ENCODE measurements at regions not wholly inside any gene's neighbourhood (a gene's known extent, or its start where the extent isn't known, plus 50 kb on each side); places are given as distances from the start of the nearest gene placed in this dataset.
"Not testable (repeated sequence)": the region's sequence is repeated elsewhere in the genome, so short reads cannot be mapped to it uniquely, and the experiment has no call there.

DNA sequence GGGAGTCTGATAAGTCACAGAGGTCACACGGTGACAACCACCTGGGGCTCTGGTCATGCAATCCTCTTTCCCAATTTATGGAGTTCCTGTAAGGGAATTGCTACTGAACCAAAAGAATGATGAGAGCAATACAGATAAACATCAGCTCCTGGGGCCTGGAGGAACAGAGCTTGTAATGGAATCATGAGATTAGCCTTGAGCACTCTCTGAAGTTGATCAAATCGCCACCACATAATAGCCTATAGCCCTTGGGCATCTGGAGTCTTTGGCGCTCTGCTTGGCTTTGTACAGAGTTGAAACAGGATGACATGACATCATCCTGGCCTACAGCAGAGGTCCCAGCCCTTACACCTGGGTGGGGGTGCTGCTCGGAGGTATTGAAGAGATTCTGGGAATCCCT is 154.3 kb upstream of the DTNBP1 start:
- intact Hi-C loops (cut with DNase I), result no loop called here
- DNase-seq, result no peak

DNA sequence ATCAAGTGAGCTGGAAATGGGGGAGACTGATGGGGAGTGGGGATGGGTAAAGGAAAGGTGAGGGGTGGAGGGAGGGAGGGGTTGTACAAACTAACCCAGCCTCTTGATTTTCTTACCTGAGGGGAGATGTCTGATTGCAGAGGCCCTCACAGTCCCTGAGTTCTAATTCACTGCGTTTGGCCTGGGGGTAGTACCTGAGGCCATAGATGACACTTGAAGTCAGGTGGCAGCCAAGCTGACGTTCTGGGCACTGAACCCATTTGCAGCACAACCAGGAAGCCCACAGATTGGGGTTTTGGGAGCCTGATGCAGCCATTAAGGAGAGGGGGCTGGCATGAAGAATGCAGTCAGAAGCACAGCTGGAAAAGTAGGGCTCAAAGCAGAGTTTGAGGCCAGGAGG is 153.8 kb upstream of the DTNBP1 start:
- no peak for DNase-seq
- intact Hi-C loops (cut with DNase I), result no loop called here

DNA sequence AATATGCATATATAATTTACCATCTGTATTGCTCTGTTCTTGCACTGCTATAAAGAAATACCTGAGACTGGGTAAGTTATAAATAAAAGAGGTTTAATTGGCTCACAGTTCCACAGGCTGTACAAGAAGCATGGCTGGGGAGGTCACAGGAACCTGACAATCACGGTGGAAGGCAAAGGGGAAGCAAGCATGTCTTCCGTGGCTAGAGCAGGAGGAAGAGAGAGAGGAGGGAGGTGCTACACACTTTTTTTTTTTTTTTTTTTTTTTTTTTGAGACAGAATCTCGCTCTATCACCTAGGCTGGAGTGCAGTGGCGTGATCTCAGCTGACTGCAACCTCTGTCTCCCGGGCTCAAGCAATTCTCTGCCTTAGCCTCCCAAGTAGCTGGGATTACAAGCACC is 150.9 kb upstream of the DTNBP1 start:
- DNase-seq; intact Hi-C loops (cut with DNase I): not testable (repeated sequence)

DNA sequence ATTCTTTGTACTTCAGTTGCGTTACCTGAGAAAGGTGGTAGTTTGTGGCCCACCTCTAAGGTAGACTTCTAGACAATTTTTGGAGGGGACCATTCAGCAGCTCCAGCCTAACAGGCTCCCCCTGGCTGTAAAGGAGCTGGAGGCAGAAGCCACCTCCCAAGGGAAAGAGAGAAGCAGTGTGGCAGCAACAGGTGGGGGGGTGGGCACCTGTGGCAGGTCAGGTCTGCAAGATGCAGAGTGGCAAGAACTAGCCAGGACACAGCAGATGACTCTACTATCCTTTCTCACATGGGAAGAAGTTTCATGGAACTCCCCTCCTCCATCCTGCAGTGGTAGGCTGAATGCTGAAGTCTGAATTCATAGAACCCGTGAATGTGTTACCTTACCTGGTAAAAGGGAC is 148.3 kb upstream of the DTNBP1 start:
- no peak for DNase-seq
- intact Hi-C loops (cut with DNase I), result no loop called here

DNA sequence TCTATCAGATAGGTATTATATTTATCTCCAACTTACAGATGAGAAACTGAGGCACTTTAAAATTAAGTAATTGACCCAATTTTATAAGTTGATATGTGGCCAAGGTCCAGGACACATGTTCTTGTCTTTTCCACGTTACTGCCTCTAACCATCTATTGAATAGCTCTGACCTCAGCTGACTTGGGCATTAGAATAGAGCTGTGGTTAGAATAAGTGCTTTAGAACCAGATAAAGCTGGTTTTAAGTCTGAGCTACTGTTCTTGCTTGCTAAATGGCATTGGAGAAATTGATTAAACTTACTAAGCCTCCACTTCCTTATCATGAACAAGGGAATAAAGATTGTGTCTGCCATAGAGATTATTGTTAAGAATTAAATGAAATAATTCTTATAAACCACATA is 147.8 kb upstream of the DTNBP1 start:
- intact Hi-C loops (cut with DNase I), result no loop called here
- no peak for DNase-seq

DNA sequence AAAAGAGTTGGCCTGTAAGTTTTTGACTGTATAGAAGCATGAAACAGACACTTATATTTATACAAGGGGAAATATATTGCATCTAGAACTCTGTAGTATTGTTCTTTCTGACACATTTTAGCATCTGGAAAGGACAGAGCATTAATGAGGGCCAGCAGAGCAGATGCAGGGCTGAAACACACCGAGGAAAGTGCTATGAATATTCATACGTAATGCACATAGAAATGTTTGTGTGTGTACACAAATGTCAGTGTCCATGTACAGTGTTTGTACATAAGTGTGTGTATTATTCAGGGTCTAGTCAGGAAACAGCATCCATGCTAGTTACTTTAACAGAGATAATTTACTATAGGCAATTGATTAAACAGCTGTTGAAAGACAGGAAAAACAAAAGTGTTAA is 146.5 kb upstream of the DTNBP1 start:
- intact Hi-C loops (cut with DNase I), result no loop called here
- DNase-seq, result no peak

DNA sequence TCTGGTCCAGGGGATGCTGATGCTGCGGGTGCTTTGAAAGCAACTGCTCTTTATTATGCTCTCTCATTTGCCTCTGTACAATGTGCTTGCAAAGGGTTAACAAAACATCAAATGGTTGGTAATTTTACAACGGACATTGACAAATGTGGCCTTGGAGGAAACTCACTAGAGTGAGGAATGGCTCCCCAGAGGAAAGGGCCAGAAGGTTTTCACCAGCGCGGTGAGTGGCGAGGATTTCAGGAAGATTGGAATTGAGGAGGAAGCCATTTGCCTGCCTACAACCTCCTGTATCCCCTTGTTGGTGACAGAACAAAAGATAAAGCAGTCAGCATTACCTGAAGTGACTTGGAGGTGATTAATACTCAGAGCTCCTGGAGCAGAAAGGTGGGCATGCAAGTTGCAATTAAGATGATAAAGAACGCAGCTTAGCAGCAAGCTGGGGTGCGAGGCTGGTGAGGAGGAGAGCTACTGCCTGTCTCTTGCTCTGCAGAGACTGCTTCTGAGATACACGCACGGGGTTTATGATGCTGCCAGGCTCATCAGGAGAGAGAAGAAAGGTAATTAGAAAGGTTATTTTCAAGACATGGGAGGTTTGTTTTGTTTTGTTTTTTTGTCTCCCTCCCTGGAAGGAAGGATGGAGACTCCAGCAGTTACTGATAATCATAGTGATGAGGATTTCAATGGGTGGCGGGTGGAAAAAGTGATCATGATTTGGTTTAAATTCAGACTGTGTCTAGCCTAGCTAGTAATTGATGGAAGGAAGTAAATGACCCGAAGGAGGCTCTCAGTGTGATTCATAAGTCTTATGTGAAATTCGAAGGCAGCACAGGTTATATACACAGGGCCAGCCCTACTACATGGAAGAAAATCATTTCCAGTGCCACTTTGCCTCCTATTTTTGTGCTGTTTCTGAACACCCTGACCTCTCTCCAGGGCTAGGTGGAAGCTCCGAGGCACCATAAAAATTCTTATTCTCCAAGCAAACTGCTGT is 141.6 kb upstream of the DTNBP1 start:
- DNase-seq, result no peak
- intact Hi-C loops (cut with DNase I), result no loop called here

DNA sequence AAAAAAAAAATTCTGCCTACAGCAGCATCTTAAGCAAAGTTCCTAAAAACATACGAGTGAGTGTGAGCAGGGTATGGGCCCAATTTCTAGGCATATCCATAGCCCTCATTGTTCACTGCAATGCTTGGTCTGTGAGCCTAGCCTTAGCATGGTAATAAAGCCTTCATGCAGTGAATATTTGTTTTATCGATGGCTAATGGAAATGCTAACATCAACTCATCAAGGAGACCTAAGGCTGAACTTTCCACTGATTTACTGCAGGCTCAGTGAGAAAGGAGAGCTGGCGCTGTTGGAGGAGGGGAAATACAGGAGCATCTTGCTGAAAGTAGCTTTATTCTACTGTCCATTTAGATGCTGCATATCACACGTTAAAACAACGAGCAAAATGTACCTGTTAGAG is 139.6 kb upstream of the DTNBP1 start:
- DNase-seq, result no peak
- intact Hi-C loops (cut with DNase I), result no loop called here

DNA sequence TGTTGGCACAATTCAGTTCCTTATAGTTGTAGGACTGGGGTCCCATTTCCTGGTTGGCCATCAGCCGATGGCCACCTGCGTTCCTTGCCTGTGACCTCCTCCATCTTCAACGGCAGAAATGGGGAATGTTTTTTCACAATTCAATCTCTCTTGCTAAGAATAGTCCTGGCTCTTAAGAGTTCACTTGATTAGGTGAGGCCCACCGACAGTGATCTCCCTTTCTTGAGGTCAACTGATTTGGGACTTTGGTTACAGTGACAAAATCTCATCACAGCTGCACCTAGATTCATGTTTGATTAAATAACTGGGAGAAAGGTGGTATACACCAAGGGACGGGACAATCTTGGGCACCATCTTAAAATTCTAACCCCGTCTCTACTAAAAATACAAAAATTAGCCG is 139.1 kb upstream of the DTNBP1 start:
- intact Hi-C loops (cut with DNase I), result no loop called here
- no peak for DNase-seq

DNA sequence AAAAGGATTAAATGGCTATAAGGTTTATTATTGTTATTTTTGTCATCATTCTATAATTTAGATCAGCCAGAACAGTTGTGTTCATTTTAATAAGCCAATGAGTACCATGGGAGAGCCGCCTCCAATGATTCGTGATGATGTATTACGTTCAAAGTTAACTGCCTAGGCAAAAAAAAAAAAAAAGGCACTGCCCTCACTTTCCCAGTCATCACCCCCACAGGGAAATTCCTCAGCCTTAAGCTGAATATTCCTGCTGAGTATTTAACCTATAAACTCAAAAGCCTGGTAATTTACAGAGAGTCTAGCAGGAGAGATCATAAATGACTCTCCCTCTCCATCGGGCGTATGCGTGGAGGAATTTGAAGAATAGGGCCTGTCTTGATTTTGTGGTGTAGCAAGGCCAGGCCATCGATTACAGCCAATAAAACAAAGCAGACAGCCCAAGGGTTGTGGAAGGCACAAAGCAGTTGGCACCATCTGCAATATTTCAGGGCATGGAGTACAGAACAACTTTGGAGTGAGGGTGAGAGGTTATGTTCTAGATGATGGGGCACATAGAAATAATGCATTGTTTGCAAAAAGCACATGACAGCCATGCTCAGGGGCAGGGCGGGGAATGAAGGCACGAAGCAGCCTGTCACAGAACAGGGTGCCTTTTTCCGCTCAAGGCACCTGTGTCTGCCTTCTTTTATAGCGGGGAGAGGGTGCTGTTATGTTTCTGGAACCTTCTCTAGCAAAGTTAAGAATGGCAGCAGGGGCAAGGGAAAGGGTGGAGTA is 138.2 kb upstream of the DTNBP1 start:
- no peak for DNase-seq
- intact Hi-C loops (cut with DNase I), result no loop called here

DNA sequence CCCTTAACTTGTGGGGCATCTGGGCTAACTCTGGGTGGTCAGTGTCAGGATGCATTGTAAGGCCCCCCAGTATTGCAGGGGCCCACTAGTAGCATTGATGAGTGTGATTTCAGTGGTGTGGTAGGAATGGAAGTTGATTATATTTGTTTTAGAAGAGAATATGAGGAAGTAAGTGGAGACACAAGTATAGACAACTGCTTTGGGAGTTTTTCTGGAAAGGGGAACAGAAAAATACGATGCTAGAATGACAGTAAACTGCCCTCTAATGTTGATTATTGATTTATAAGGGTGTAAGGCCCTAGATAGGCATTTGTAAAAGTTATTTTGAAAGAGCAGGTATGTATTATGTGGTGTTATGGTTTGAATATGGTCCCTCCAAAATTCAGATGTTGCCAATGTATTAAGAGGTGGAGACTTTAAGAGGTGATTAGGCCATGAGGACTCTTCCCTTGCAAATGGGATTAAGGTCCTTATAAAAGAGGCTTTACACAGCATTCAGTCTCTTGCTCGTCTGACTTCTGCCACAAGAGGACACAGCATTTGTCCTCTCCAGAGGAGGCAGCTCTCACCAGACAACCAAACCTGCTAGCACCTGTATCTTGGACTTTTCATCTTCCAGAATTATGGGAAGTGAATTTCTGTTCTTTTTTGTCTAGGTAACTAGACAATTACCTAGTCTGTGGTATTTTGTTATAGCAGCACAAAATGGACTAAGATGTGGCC is 135.9 kb upstream of the DTNBP1 start:
- no peak for DNase-seq
- intact Hi-C loops (cut with DNase I), result no loop called here

DNA sequence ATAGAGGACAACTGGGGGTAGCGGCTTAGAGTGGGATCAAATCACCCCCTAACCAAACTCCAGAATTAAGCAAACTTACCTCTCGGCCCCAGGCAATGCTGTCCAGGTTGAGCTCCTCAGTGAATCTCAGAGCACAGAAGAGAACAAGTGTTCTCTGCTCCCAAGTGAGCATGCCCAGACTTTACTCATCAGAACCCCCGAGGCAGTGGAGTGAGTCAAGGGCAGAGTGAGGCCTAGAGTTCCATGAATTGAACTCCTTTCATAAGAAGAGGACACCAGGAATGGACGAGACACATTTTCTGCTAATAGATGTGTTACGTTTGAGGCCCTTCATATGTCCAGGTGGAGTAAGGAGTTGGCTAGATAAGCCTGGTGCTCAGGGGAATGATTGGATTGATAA is 134.0 kb upstream of the DTNBP1 start:
- DNase-seq, result no peak
- intact Hi-C loops (cut with DNase I), result no loop called here

DNA sequence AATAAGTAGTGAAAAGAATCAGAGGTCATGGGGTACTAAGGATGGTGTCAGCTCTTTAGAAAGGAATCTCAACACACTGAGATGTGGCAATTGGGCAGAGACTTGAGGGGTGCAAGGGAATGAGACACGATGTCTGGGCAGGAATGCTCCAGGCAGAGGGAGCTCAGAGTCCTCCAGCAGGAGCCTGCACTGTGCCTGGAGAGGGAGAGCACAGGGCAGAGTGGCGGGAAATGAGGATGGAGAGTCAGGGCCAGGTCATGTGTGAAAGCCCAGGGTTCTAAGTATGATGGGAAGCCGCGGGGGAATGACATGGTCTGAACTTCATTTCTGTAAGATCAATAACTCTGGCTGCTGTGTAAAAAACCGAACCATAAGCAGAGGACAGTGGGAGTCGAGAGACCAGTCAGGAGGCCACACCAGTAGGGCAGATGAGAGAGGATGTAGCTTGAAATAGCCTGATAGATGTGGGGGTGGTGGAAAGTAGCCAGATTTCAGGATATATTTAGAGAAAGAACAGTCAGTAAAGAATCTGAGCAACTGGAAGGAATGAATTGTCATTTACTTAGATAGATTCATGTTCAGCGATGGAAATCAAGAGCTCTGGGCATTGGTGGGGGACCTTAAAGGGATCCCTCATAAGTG is 133.4 kb upstream of the DTNBP1 start:
- intact Hi-C loops (cut with DNase I), result no loop called here
- no peak for DNase-seq

DNA sequence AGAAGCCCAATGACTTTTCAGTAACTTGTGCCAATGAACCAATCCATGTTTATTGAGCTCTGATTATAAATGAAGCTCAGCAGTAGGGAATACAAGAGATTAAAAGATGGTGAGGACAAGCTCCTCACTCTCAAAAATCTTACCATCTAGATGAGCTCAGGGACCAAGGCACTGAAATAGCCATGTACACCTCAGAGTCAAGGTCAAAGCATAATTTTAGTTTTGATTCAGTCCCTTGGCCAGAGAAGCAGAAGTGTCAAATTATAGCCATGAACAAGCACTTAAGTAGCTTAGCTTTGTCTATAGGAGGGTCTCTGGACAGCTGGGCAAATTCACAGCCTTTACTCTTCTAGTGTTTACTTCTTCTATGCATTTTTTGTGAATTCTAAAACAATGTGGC is 131.0 kb upstream of the DTNBP1 start:
- no peak for DNase-seq
- intact Hi-C loops (cut with DNase I), result no loop called here

DNA sequence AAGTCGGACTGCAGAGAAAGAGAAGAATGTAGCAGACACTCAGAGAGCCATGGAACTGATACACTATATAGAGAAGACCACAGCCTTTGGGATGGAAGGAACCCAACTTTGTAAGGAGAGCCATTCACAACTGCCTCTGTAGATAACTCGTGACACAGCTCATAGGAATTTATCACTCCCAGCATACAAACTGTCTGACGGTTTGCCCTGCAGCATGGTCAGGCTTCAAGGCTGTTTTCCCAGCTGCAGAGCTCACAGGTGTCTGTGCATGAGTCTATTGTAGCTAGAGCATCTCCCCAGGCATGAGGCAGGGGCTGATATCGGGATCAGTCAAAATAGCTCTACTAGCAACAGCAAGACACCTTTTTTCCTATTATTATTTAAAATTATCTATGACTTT is 130.5 kb upstream of the DTNBP1 start:
- DNase-seq, result no peak
- intact Hi-C loops (cut with DNase I), result no loop called here

DNA sequence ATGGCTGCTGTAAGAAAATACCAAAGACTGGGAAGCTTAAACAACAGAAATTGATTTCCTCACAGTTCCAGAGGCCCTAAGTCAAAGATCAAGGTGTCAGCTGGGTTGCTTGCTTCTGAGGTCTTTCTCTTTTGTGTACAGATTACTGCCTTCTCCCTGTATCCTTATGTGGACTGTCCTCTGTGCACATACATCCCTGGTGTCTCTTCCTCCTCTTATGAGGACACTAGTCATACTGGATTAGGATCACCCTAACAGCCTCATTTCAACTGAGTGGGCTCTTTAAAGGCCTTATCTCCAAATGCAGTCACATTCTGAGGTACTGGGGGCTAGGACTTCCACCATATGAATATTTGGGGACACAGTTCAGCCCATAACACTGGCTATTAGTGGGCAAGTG is 130.0 kb upstream of the DTNBP1 start:
- no peak for DNase-seq
- intact Hi-C loops (cut with DNase I), result no loop called here

DNA sequence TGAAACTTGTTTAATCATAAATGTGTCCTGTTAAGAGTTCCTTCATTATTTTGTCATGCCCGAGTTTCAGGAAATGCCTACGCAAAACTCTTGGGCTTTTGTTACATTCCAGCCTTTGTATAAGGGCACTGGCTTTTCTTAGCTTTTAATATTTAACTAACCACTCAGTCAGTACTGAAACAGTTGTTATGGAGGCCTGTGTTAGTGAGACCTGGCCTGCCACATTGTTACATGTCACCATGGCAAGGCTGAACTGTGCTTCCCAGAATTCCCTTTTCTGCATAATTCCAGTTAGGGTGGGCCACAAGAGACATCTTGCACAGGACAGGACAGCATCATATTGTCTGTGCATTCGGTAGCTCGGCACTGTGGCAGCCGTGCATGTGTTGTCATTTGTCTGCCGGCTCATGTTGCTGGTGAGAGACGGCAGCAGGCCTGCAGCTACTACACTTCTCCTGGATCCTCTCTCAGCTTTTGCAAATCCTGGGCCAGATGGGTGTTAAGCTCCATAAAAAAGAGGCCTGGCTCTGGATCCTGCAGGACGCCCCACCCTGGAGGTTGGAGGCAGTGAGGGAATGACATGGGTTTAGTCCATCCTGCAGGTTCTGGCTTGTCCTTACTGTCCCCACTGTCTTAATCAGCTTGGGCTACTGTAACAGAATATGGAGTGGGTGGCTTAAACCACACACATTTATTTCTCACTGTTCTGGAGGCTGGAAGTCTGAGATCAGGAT is 128.8 kb upstream of the DTNBP1 start:
- DNase-seq, result peak in 5 of 10 donors; percentile 11 to 81 (median 68)
- intact Hi-C loops (cut with DNase I), result no loop called here

DNA sequence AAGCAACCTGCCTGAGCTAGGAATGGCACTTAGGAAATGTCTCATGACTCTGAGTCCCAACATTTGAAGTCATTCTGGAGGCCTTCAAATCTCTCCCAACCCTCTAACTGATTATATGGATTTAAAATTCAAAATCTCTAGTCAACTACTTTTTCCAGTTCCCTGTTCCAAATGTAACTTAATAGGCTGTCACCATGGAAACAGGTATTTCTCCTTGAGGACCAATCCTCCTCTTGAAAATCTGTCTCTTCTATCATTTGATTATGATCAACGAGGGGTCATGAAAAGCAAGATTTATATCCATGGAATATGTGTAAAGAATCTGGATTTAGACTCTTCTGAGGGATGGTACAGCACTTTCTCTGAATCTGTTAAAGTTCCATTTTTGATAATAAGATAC is 127.3 kb upstream of the DTNBP1 start:
- no peak for DNase-seq
- intact Hi-C loops (cut with DNase I), result no loop called here

DNA sequence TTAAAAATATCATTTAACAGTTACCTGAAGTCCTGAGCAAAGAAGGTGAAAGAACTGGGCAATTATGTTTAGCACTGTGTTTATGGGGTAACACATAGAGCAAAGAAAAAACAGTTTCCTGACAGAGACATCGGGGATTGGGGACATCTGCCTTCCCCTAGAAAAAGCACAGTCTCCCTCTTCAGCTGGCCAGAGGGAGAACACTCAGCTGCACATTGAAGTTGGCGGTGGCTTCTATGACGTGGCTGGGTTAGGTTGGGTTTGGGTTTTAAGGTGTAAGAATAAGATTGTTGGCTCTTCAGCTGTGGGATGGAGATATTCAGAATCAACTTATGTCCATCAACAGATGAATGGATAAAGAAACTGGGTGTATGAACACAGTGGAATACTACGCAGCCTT is 124.0 kb upstream of the DTNBP1 start:
- DNase-seq, result no peak
- intact Hi-C loops (cut with DNase I), result no loop called here

DNA sequence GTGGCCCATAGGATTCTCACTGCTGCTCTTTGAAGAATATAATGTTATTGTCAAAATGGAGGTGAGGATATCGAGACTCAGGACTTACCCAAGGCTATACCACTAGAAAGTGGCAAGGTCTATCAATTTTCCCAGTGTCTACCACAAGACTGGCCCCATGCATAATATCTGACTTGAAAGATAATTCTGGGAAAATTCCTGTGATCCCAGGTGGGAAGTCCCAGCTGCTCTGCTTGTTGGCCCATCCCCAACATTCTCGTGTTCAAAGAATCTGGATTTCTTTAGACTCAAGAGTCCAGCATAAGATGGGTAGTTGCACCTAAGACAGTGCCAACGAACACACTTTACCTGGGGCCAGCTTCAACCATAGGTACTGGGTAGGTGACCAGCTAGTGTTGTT is 120.7 kb upstream of the DTNBP1 start:
- DNase-seq, result no peak
- intact Hi-C loops (cut with DNase I), result no loop called here
